Body of pancreas (tissue), 4 donors: ENCODE measurements at regions not wholly inside any gene's neighbourhood (a gene's known extent, or its start where the extent isn't known, plus 50 kb on each side); places are given as distances from the start of the nearest gene placed in this dataset.

Experiments used
- CTCF ChIP-seq, 7 experiments: fragments of 450-650 bp in 4 of 7; fragments of 200-600 bp in 3 of 7; sonication (generic) in 3 of 7; IDR thresholded peaks; one replicate each; pipeline ENCODE4 v1.5.1; 2016 to 2019; ENCODE audit warnings: antibody characterized with exemption in 7 of 7
- POLR2A ChIP-seq, 3 donors: fragments of 450-650 bp; IDR thresholded peaks; one replicate each; pipeline ENCODE4 v1.6.1; 2016; ENCODE audit warnings: antibody characterized with exemption in 3 of 3, mild to moderate bottlenecking in 2 of 3

DNA sequence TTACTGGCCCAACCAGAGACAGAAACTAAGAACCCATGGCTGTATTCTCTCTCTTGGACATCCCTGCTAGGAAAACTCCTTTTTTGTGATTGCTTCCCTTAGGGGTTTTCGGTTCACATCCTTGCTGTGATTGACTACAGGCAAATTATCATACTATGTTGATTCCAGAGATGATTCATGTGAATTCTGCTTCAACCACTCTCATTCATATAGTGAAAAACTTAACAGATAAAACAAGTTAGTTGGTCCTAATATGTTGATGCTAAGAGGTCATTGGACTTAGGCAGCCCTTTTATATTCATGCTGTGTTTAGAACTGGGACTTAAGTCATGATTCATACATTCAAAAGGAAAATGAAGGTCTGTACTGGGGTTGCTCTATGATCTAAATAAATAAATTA is 76.9 kb upstream of the CCN2 start:
- no peak for TF ChIP-seq CTCF (IDR thresholded peaks at IDR 0.05)
- TF ChIP-seq POLR2A (IDR thresholded peaks at IDR 0.05), result no peak
